ENCODE measurements at regions not wholly inside any gene's neighbourhood (a gene's known extent, or its start where the extent isn't known, plus 50 kb on each side); places are given as distances from the start of the nearest gene placed in this dataset.

GRCh38 chr6:132062626-132063025 is 111.5 kb upstream of the CCN2 start:
- DNase-seq (ENCODE audit: low read depth) = no peak

GRCh38 chr6:132061381-132061780 is 110.2 kb upstream of the CCN2 start:
- no peak for DNase-seq (ENCODE audit: low read depth)
- TF ChIP-seq CTCF (IDR thresholded peaks at IDR 0.05; ENCODE audit: insufficient read depth, low read length, severe bottlenecking) = no peak
- H3K27me3 ChIP-seq (ENCODE audit: control insufficient read depth, insufficient read depth, low read length) = no peaks in the 10 kb centered on the region
- no peak for FAIRE-seq
- H3K36me3 ChIP-seq (ENCODE audit: control insufficient read depth, insufficient read depth, low read length) = no peaks in the 10 kb centered on the region
- no peak overlapping the region for H3K4me3 ChIP-seq (ENCODE audit: low read depth, low read length)

More at GRCh38 chr6:132062626-132063025, 111.5 kb upstream of the CCN2 start:
- TF ChIP-seq CTCF (IDR thresholded peaks at IDR 0.05; ENCODE audit: insufficient read depth, low read length, severe bottlenecking) = no peak
- Histone ChIP-seq H3K36me3 (ENCODE audit: control insufficient read depth, insufficient read depth, low read length) (no peaks in the 10 kb centered on the region), H3K27me3 (ENCODE audit: control insufficient read depth, insufficient read depth, low read length) (no peaks in the 10 kb centered on the region), H3K4me3 (ENCODE audit: low read depth, low read length) (no peak overlapping the region)
- FAIRE-seq = no peak

- DNase-seq (ENCODE audit: low read depth) (peak; percentile 82), FAIRE-seq (no peak)
- Histone ChIP-seq H3K36me3 (ENCODE audit: control insufficient read depth, insufficient read depth, low read length) (no peaks in the 10 kb centered on the region), H3K4me3 (ENCODE audit: low read depth, low read length) (no peak overlapping the region), H3K27me3 (ENCODE audit: control insufficient read depth, insufficient read depth, low read length) (no peaks in the 10 kb centered on the region)
- TF ChIP-seq CTCF (IDR thresholded peaks at IDR 0.05; ENCODE audit: insufficient read depth, low read length, severe bottlenecking) = no peak
These were observed 109.4 kb upstream of the CCN2 start for GRCh38 chr6:132060591-132060990.

GRCh38 chr6:132058975-132059374 is 107.8 kb upstream of the CCN2 start:
- FAIRE-seq (no peak), DNase-seq (ENCODE audit: low read depth) (no peak)
- no peak for TF ChIP-seq CTCF (IDR thresholded peaks at IDR 0.05; ENCODE audit: insufficient read depth, low read length, severe bottlenecking)
- Histone ChIP-seq H3K36me3 (ENCODE audit: control insufficient read depth, insufficient read depth, low read length) (no peaks in the 10 kb centered on the region), H3K4me3 (ENCODE audit: low read depth, low read length) (no peak overlapping the region), H3K27me3 (ENCODE audit: control insufficient read depth, insufficient read depth, low read length) (no peaks in the 10 kb centered on the region)

- FAIRE-seq (no peak), DNase-seq (ENCODE audit: low read depth) (peak; percentile 79)
- Histone ChIP-seq H3K4me3 (ENCODE audit: low read depth, low read length) (no peak overlapping the region), H3K27me3 (ENCODE audit: control insufficient read depth, insufficient read depth, low read length) (no peaks in the 10 kb centered on the region), H3K36me3 (ENCODE audit: control insufficient read depth, insufficient read depth, low read length) (no peaks in the 10 kb centered on the region)
- no peak for TF ChIP-seq CTCF (IDR thresholded peaks at IDR 0.05; ENCODE audit: insufficient read depth, low read length, severe bottlenecking)
These were observed 103.4 kb upstream of the CCN2 start for GRCh38 chr6:132054525-132054924.

- FAIRE-seq = no peak
- no peak for DNase-seq (ENCODE audit: low read depth)
- no peak overlapping the region for H3K4me3 ChIP-seq (ENCODE audit: low read depth, low read length)
- no peaks in the 10 kb centered on the region for H3K36me3 ChIP-seq (ENCODE audit: control insufficient read depth, insufficient read depth, low read length)
- no peak for TF ChIP-seq CTCF (IDR thresholded peaks at IDR 0.05; ENCODE audit: insufficient read depth, low read length, severe bottlenecking)
- H3K27me3 ChIP-seq (ENCODE audit: control insufficient read depth, insufficient read depth, low read length) = no peaks in the 10 kb centered on the region
These were observed 102.3 kb upstream of the CCN2 start for GRCh38 chr6:132053511-132053910.

All from bronchial epithelial cell (primary cell).